ENCODE measurements at regions not wholly inside any gene's neighbourhood (a gene's known extent, or its start where the extent isn't known, plus 50 kb on each side); places are given as distances from the start of the nearest gene placed in this dataset.

GRCh38 chr2:153557714-153558113 lies 79.2 kb upstream of the RPRM start:
- H2BK12ac ChIP-seq (ENCODE audit: insufficient read length, low read depth, low read length), result no peak overlapping the region
- no peak overlapping the region for H3K56ac ChIP-seq (ENCODE audit: insufficient read length, low read depth, low read length)
- no peak for TF ChIP-seq CTCF (conservative IDR thresholded peaks at IDR 0.05)
- H3K79me1 ChIP-seq (ENCODE audit: insufficient read depth, low read depth, low read length, poor library complexity, severe bottlenecking), result no peaks in the 10 kb centered on the region
- no peak overlapping the region for H3K4ac ChIP-seq (ENCODE audit: low read depth, low read length)
- no peak overlapping the region for H3K14ac ChIP-seq (ENCODE audit: insufficient read depth, low read length)
- H2AFZ ChIP-seq (ENCODE audit: low read length), result no peak overlapping the region
- peaks cover 0 to 2% (median 2%) of the 10 kb centered on the region in 3 experiments; a peak in 2 of 7 replicates for H3K36me3 Mint-ChIP-seq (ENCODE audit: insufficient read depth in 1 of 3, low read depth in 3 of 3)
- no peak overlapping the region for H4K91ac ChIP-seq (ENCODE audit: insufficient read length, low read depth, low read length)
- no peaks in the 10 kb centered on the region for H4K20me1 ChIP-seq (ENCODE audit: control insufficient read depth, insufficient read depth, insufficient read length)
- DNase-seq, result no peak
- H3K9me3 Mint-ChIP-seq, result peaks cover 0 to 6% of the 10 kb centered on the region in 2 experiments; a peak in 3 of 5 replicates
- H3T11ph ChIP-seq (ENCODE audit: low read length), result no peak overlapping the region
- no peak overlapping the region for H3K4me2 ChIP-seq (ENCODE audit: insufficient read depth, insufficient read length, low read length)
- no peak overlapping the region for H4K8ac ChIP-seq (replicated peaks; ENCODE audit: insufficient read length, low read depth, low read length)
- H2BK20ac ChIP-seq (ENCODE audit: low read depth, low read length, poor library complexity, severe bottlenecking), result no peak overlapping the region
- H2BK120ac ChIP-seq (ENCODE audit: low read depth, low read length, poor library complexity, severe bottlenecking), result no peak overlapping the region
- H3K27me3 Mint-ChIP-seq (ENCODE audit: low read depth), result no peaks in the 10 kb centered on the region; the same call in 1 of the 2 replicates
- H2BK5ac ChIP-seq (ENCODE audit: insufficient read length, low read length), result no peak overlapping the region
- no peak overlapping the region for H4K5ac ChIP-seq (ENCODE audit: insufficient read length, low read depth, low read length)
- no CpG with 5 or more reads among the region's 2 CpGs for WGBS (ENCODE audit: extremely low coverage, insufficient read length, low lambda C conversion rate)
- H3K18ac ChIP-seq (ENCODE audit: insufficient read length, low read depth, low read length), result no peak overlapping the region
- H3K27ac ChIP-seq (ENCODE audit: insufficient read length, low read depth, low read length), result no peak overlapping the region
- no peak overlapping the region for H3K9ac ChIP-seq (ENCODE audit: extremely low read depth, insufficient read length, low read length)
- no peak overlapping the region for H3K23ac ChIP-seq (ENCODE audit: insufficient read length, low read depth, low read length)
- H3K4me1 ChIP-seq (ENCODE audit: insufficient read depth, low read length), result no peaks in the 10 kb centered on the region
- H3K27ac Mint-ChIP-seq, result no peak overlapping the region
- no peaks in the 10 kb centered on the region for H3K9me3 ChIP-seq (ENCODE audit: control insufficient read depth, low read depth, low read length)
- no peak overlapping the region for H2AK5ac ChIP-seq (ENCODE audit: insufficient read length, low read length)
- H2BK15ac ChIP-seq (ENCODE audit: low read depth, low read length), result no peak overlapping the region
- H3K4me1 Mint-ChIP-seq, result no peaks in the 10 kb centered on the region
- no peaks in the 10 kb centered on the region for H3K27me3 ChIP-seq (ENCODE audit: insufficient read depth, low read length)
- no peak overlapping the region for H3K4me3 Mint-ChIP-seq
- H3K79me2 ChIP-seq (ENCODE audit: insufficient read depth, low read length), result no peaks in the 10 kb centered on the region
- H3K23me2 ChIP-seq (ENCODE audit: insufficient read length, low read depth, low read length, poor library complexity, severe bottlenecking), result no peaks in the 10 kb centered on the region
